A673 (cell line): ENCODE measurements at regions not wholly inside any gene's neighbourhood (a gene's known extent, or its start where the extent isn't known, plus 50 kb on each side); places are given as distances from the start of the nearest gene placed in this dataset.

Source experiments
- BruUV-seq: library from RNA; stranded (reverse); fragments of 400-500 nt; replicated peaks from 2 replicates; lab custom pipeline; 2021; lab: Mats Ljungman, UMichigan
- CTCF ChIA-PET: fragments of 300-600 bp; sonication (Branson Sonifier 250); formaldehyde crosslinking; loops from one replicate; lab custom pipeline; 2022; ENCODE audit warnings: antibody characterized with exemption; lab: Charles Lee
- POLR2A ChIA-PET: fragments of 300-600 bp; sonication (Branson Sonifier 250); formaldehyde crosslinking; loops from one replicate; lab custom pipeline; 2022; ENCODE audit warnings: antibody characterized with exemption; ENCODE audit not compliant: low non-redundant PET; lab: Charles Lee
- DNase-seq: peaks from one replicate; pipeline ENCODE4 v3.0.0-alpha.2; 2015; ENCODE audit warnings: low spot score
- H3K27ac ChIP-seq: fragments of 200-600 bp; sonication (generic); 2 replicates; pipeline ENCODE4 v1.5.1; 2016; ENCODE audit warnings: mixed run types, low read depth, mild to moderate bottlenecking, mixed read lengths, antibody characterized with exemption, low read length; ENCODE audit not compliant: poor library complexity, severe bottlenecking
- H3K27me3 ChIP-seq: fragments of 200-600 bp; sonication (generic); replicated peaks from 2 replicates; pipeline ENCODE4 v1.6.1; 2017; ENCODE audit warnings: mixed run types, low read depth, mild to moderate bottlenecking, mixed read lengths, antibody characterized with exemption, low read length; ENCODE audit not compliant: insufficient read depth, poor library complexity
- H3K36me3 ChIP-seq: fragments of 200-600 bp; sonication (generic); 2 replicates; pipeline ENCODE4 v1.6.1; 2016; ENCODE audit warnings: mixed run types, mild to moderate bottlenecking, mixed read lengths, antibody characterized with exemption, low read length; ENCODE audit not compliant: insufficient read depth, poor library complexity, severe bottlenecking
- H3K4me1 ChIP-seq: fragments of 200-600 bp; sonication (generic); 2 replicates; pipeline ENCODE4 v1.6.1; 2017; ENCODE audit warnings: mixed run types, mild to moderate bottlenecking, mixed read lengths, antibody characterized with exemption, low read length; ENCODE audit not compliant: insufficient read depth, poor library complexity, severe bottlenecking
- H3K4me3 ChIP-seq: fragments of 200-600 bp; sonication (generic); 2 replicates; pipeline ENCODE4 v1.5.1; 2016; ENCODE audit warnings: low read depth, mixed run types, mild to moderate bottlenecking, mixed read lengths, low read length; ENCODE audit not compliant: poor library complexity, severe bottlenecking
- H3K9me3 ChIP-seq: fragments of 200-600 bp; sonication (generic); 2 replicates; pipeline ENCODE4 v1.6.1; 2016; ENCODE audit warnings: mixed run types, low read depth, mild to moderate bottlenecking, mixed read lengths, antibody characterized with exemption, low read length; ENCODE audit not compliant: poor library complexity, severe bottlenecking
- EZH2 ChIP-seq: fragments of 200-600 bp; sonication (generic); IDR thresholded peaks from 2 replicates; pipeline ENCODE4 v1.6.1; 2017; ENCODE audit warnings: borderline replicate concordance, low read depth, mild to moderate bottlenecking, mixed read lengths, antibody characterized with exemption, low read length; ENCODE audit not compliant: poor library complexity, severe bottlenecking
- intact Hi-C: fragments of 100-400 bp; cut with micrococcal nuclease; formaldehyde crosslinking; loops from one replicate; pipeline ENCODE4 v1.10.0; 2022; ENCODE audit not compliant: unreplicated experiment
- TF ChIP-seq, protein P1 (sequence below): fragments of 300-800, 200-600 bp; sonication (generic); conservative IDR thresholded peaks from 2 replicates; pipeline ENCODE4 v1.5.1; 2017; ENCODE audit warnings: low read depth, mild to moderate bottlenecking, antibody characterized with exemption, low read length, moderate library complexity, mixed read lengths

DNA sequence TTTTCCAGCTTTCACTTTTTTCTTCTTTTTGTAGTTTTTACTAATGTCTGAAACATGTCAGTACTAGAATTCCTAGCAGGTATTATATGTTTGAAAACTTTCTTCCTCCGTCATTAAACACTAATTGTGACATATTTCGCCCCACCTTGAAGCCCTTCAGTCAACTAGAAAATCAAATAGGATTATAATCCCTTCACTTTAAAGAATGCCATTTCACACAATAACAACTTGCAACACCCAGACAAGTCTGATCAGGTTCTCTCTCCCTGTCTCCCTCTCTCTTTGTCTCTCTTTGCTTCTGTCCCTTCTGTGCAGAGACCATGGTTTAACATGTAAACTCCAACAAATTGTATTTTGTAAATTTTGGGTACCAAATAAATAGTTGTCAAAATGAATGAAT is 373.5 kb downstream of the SEMA3D start:
- H3K4me3 ChIP-seq = no peak overlapping the region
- ChIA-PET CTCF (no interaction called here), POLR2A (no interaction called here)
- no peaks in the 10 kb centered on the region for H3K4me1 ChIP-seq
- TF ChIP-seq, protein P1, sequence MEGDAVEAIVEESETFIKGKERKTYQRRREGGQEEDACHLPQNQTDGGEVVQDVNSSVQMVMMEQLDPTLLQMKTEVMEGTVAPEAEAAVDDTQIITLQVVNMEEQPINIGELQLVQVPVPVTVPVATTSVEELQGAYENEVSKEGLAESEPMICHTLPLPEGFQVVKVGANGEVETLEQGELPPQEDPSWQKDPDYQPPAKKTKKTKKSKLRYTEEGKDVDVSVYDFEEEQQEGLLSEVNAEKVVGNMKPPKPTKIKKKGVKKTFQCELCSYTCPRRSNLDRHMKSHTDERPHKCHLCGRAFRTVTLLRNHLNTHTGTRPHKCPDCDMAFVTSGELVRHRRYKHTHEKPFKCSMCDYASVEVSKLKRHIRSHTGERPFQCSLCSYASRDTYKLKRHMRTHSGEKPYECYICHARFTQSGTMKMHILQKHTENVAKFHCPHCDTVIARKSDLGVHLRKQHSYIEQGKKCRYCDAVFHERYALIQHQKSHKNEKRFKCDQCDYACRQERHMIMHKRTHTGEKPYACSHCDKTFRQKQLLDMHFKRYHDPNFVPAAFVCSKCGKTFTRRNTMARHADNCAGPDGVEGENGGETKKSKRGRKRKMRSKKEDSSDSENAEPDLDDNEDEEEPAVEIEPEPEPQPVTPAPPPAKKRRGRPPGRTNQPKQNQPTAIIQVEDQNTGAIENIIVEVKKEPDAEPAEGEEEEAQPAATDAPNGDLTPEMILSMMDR = no peak
- TF ChIP-seq EZH2 = no peak
- no peaks in the 10 kb centered on the region for H3K27me3 ChIP-seq
- H3K36me3 ChIP-seq = no peaks in the 10 kb centered on the region
- DNase-seq = no peak
- H3K9me3 ChIP-seq = no peaks in the 10 kb centered on the region
- H3K27ac ChIP-seq = no peak overlapping the region
- BruUV-seq = no TSS peak
- intact Hi-C loops = no loop called here

GRCh38 chr7:84812021-84812420 is 374.8 kb downstream of the SEMA3D start:
- no peaks in the 10 kb centered on the region for H3K27me3 ChIP-seq
- no peaks in the 10 kb centered on the region for H3K9me3 ChIP-seq
- no peaks in the 10 kb centered on the region for H3K36me3 ChIP-seq
- H3K4me1 ChIP-seq = no peaks in the 10 kb centered on the region
- ChIA-PET CTCF (no interaction called here), POLR2A (interaction anchor here (0.6 kb wide), 1 partner anchor 314 kb away, joined by 3 read pairs; no protein-coding TSS in a partner anchor)
- TF ChIP-seq, protein P1 = no peak
- no peak for TF ChIP-seq EZH2
- H3K4me3 ChIP-seq = no peak overlapping the region
- no peak overlapping the region for H3K27ac ChIP-seq
- no peak for DNase-seq
- intact Hi-C loops = no loop called here
- BruUV-seq = no TSS peak

DNA sequence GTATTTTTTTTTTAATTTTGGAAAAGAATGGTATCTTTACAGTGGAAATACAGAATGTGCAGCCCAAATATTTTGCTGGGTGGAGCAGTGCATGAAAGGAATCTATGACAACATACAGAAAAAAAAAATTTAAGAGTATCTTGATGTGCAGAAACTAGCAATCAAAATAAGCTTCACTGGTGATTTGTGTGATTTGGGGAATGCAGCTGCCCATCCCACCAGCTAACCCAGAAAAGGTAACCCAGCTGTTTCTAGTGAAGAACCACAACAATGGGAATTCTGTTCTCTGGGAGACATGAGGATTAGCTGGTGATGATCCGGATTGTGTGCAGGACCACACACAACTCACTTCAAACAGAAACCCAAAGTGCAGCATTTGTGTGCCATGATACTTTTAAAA is 375.5 kb downstream of the SEMA3D start:
- Histone ChIP-seq H3K27ac (no peak overlapping the region), H3K36me3 (no peaks in the 10 kb centered on the region), H3K27me3 (no peaks in the 10 kb centered on the region), H3K4me1 (no peaks in the 10 kb centered on the region), H3K9me3 (no peaks in the 10 kb centered on the region), H3K4me3 (no peak overlapping the region)
- DNase-seq = no peak
- CTCF ChIA-PET = no interaction called here
- POLR2A ChIA-PET = interaction anchor here (0.6 kb wide), 1 partner anchor 314 kb away, joined by 3 read pairs; no protein-coding TSS in a partner anchor
- TF ChIP-seq EZH2 = no peak
- TF ChIP-seq, protein P1 = no peak
- intact Hi-C loops = no loop called here
- BruUV-seq = no TSS peak
